GM19023 (cell line): ENCODE measurements at regions not wholly inside any gene's neighbourhood (a gene's known extent, or its start where the extent isn't known, plus 50 kb on each side); places are given as distances from the start of the nearest gene placed in this dataset.
"Not testable (repeated sequence)": the region's sequence is repeated elsewhere in the genome, so short reads cannot be mapped to it uniquely, and the experiment has no call there.

Experiments used
- ATAC-seq: cut with Tn5 transposase; IDR thresholded peaks from one replicate; pipeline ENCODE4 v1.9.1; 2021; ENCODE audit warnings: mild to moderate bottlenecking, moderate library complexity; ENCODE audit not compliant: unreplicated experiment

GRCh38 chr14:55803873-55804553 lies 224.0 kb downstream of the KTN1 start:
- ATAC-seq, result no peak

- no peak for ATAC-seq
Measured at GRCh38 chr14:55805250-55805649, 225.2 kb downstream of the KTN1 start.

- ATAC-seq, result peak; percentile 64
Measured at GRCh38 chr14:55807053-55807880, 227.3 kb downstream of the KTN1 start.

GRCh38 chr14:55807881-55808379 lies 227.9 kb downstream of the KTN1 start:
- ATAC-seq, result no peak

- no peak for ATAC-seq
Measured at GRCh38 chr14:55813630-55814029, 233.6 kb downstream of the KTN1 start.

- ATAC-seq, result no peak
Measured at GRCh38 chr14:55814064-55814463, 234.1 kb downstream of the KTN1 start.

GRCh38 chr14:55814873-55815272 lies 234.9 kb downstream of the KTN1 start:
- ATAC-seq, result no peak

GRCh38 chr14:55816225-55816624 lies 236.2 kb downstream of the KTN1 start:
- no peak for ATAC-seq

GRCh38 chr14:55819610-55820304 lies 239.8 kb downstream of the KTN1 start:
- peak; percentile 91 for ATAC-seq

GRCh38 chr14:55822906-55823305 lies 242.9 kb downstream of the KTN1 start:
- no peak for ATAC-seq

- ATAC-seq, result no peak
Measured at GRCh38 chr14:55832122-55832911, 252.3 kb downstream of the KTN1 start.

GRCh38 chr14:55832974-55833373 lies 253.0 kb downstream of the KTN1 start:
- ATAC-seq, result no peak

GRCh38 chr14:55834390-55834789 lies 254.4 kb downstream of the KTN1 start:
- ATAC-seq, result no peak

GRCh38 chr14:55835985-55836384 lies 256.0 kb downstream of the KTN1 start:
- ATAC-seq, result no peak

- ATAC-seq, result no peak
Measured at GRCh38 chr14:55837467-55837866, 257.5 kb downstream of the KTN1 start.

- no peak for ATAC-seq
Measured at GRCh38 chr14:55838529-55839052, 258.6 kb downstream of the KTN1 start.

GRCh38 chr14:55839301-55839947 lies 259.4 kb downstream of the KTN1 start:
- ATAC-seq, result not testable (repeated sequence)

- ATAC-seq, result no peak
Measured at GRCh38 chr14:55840821-55841220, 260.8 kb downstream of the KTN1 start.

- no peak for ATAC-seq
Measured at GRCh38 chr14:55841625-55842024, 261.6 kb downstream of the KTN1 start.
